HCT116 (cell line): ENCODE measurements at regions not wholly inside any gene's neighbourhood (a gene's known extent, or its start where the extent isn't known, plus 50 kb on each side); places are given as distances from the start of the nearest gene placed in this dataset.

Source experiments
- EZH2 ChIP-seq: fragments of 200-600 bp; sonication (generic); IDR thresholded peaks from 2 replicates; pipeline ENCODE4 v1.6.1; 2017; ENCODE audit warnings: antibody characterized with exemption, mixed run types
- EZH2phosphoT487 ChIP-seq: fragments of 200-600 bp; IDR thresholded peaks from 2 replicates; pipeline ENCODE4 v1.6.1; 2018; ENCODE audit warnings: antibody characterized with exemption, borderline replicate concordance
- POLR2A ChIP-seq: IDR thresholded peaks from 2 replicates; pipeline ENCODE4 v1.7.0; 2011; ENCODE audit warnings: borderline replicate concordance; ENCODE audit not compliant: insufficient read depth, insufficient read length; ENCODE audit errors: extremely low read depth
- POLR2AphosphoS5 ChIP-seq: IDR thresholded peaks from 2 replicates; pipeline ENCODE4 v1.6.1; 2011; ENCODE audit warnings: mild to moderate bottlenecking, low read depth, low read length, moderate library complexity
- RAD21 ChIP-seq: IDR thresholded peaks from 2 replicates; pipeline ENCODE4 v1.6.1; 2012; ENCODE audit warnings: low read depth, mild to moderate bottlenecking
- ZNF274 ChIP-seq: fragments of 200-500 bp; sonication (Bioruptor generic); IDR thresholded peaks from 2 replicates; pipeline ENCODE4 v1.6.1; 2014; ENCODE audit warnings: mild to moderate bottlenecking, low read depth, low read length, inconsistent platforms
- TF ChIP-seq, protein P1 (sequence below), 3 experiments: fragments of 200-600 bp in 1 of 3; sonication (generic) in 1 of 3; IDR thresholded peaks in 2 of 3; conservative IDR thresholded peaks in 1 of 3; 2 replicates each; pipeline ENCODE4 v1.5.1; 2012 to 2017; ENCODE audit warnings: low read depth in 2 of 3, low read length in 2 of 3, antibody characterized with exemption in 1 of 3, borderline replicate concordance in 1 of 3, control low read depth in 1 of 3, mild to moderate bottlenecking in 1 of 3, mixed read lengths in 1 of 3, mixed run types in 1 of 3, moderate library complexity in 1 of 3; ENCODE audit not compliant: insufficient read depth in 1 of 3
- TF ChIP-seq, protein P2 (sequence below): IDR thresholded peaks from 2 replicates; pipeline ENCODE4 v1.6.1; 2012

- TF ChIP-seq, protein P1, sequence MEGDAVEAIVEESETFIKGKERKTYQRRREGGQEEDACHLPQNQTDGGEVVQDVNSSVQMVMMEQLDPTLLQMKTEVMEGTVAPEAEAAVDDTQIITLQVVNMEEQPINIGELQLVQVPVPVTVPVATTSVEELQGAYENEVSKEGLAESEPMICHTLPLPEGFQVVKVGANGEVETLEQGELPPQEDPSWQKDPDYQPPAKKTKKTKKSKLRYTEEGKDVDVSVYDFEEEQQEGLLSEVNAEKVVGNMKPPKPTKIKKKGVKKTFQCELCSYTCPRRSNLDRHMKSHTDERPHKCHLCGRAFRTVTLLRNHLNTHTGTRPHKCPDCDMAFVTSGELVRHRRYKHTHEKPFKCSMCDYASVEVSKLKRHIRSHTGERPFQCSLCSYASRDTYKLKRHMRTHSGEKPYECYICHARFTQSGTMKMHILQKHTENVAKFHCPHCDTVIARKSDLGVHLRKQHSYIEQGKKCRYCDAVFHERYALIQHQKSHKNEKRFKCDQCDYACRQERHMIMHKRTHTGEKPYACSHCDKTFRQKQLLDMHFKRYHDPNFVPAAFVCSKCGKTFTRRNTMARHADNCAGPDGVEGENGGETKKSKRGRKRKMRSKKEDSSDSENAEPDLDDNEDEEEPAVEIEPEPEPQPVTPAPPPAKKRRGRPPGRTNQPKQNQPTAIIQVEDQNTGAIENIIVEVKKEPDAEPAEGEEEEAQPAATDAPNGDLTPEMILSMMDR (IDR thresholded peaks at IDR 0.05 in 2 of 3, conservative IDR thresholded peaks at IDR 0.05 in 1 of 3; ENCODE audit: borderline replicate concordance in 1 of 3, insufficient read depth in 1 of 3, low read depth in 2 of 3, low read length in 2 of 3) = no peak
- TF ChIP-seq EZH2phosphoT487 = no peak
- TF ChIP-seq POLR2A = no peak
- TF ChIP-seq POLR2AphosphoS5 = no peak
- no peak for TF ChIP-seq ZNF274
- TF ChIP-seq EZH2 = no peak
- TF ChIP-seq, protein P2, sequence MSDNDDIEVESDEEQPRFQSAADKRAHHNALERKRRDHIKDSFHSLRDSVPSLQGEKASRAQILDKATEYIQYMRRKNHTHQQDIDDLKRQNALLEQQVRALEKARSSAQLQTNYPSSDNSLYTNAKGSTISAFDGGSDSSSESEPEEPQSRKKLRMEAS = no peak
- TF ChIP-seq RAD21 = no peak
Observed at GRCh38 chr3:4223777-4224176, 79.4 kb upstream of the SETMAR start.
